ENCODE measurements at regions not wholly inside any gene's neighbourhood (a gene's known extent, or its start where the extent isn't known, plus 50 kb on each side); places are given as distances from the start of the nearest gene placed in this dataset.

DNA sequence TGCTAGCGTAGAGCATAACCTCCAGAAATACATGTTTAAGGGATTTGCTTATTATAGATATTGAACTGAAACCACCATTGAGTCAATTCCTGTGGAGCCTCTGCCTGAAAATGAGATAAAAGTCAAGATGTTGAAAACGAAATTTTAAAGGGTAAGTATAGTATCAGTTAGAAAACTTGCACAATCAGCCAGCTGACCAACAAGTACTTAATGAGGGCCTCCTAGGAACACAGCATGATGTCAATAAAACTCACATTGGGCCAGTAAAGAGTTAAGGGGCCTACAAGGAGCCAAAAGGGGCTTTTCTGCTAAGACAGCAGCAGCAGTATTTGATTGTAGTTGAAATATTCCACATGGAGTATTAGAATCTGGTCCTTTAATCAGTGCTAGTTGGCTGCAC lies 314.1 kb upstream of the PPARGC1A start:
- H3K4me1 ChIP-seq, result no peaks in the 10 kb centered on the region
- H3K27me3 ChIP-seq, result peaks cover 0 to 2% of the 10 kb centered on the region in 2 donors
- TF ChIP-seq, protein P1, sequence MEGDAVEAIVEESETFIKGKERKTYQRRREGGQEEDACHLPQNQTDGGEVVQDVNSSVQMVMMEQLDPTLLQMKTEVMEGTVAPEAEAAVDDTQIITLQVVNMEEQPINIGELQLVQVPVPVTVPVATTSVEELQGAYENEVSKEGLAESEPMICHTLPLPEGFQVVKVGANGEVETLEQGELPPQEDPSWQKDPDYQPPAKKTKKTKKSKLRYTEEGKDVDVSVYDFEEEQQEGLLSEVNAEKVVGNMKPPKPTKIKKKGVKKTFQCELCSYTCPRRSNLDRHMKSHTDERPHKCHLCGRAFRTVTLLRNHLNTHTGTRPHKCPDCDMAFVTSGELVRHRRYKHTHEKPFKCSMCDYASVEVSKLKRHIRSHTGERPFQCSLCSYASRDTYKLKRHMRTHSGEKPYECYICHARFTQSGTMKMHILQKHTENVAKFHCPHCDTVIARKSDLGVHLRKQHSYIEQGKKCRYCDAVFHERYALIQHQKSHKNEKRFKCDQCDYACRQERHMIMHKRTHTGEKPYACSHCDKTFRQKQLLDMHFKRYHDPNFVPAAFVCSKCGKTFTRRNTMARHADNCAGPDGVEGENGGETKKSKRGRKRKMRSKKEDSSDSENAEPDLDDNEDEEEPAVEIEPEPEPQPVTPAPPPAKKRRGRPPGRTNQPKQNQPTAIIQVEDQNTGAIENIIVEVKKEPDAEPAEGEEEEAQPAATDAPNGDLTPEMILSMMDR (IDR thresholded peaks at IDR 0.05), result no peak
- no peak for TF ChIP-seq POLR2A (IDR thresholded peaks at IDR 0.05)
- H3K4me3 ChIP-seq, result no peak overlapping the region
- DNase-seq, result no peak
- no peaks in the 10 kb centered on the region for H3K36me3 ChIP-seq (replicated peaks in 1 of 2; ENCODE audit: insufficient read depth in 1 of 2, low read depth in 2 of 2)
- no peaks in the 10 kb centered on the region for H3K9me3 ChIP-seq
- no peak for ATAC-seq
- 47 to 52% methylated on average over 2 of the region's 2 CpGs for WGBS, 2 donors
- no peak overlapping the region for H3K27ac ChIP-seq
- intact Hi-C loops (cut with DNase I), result no loop called here

DNA sequence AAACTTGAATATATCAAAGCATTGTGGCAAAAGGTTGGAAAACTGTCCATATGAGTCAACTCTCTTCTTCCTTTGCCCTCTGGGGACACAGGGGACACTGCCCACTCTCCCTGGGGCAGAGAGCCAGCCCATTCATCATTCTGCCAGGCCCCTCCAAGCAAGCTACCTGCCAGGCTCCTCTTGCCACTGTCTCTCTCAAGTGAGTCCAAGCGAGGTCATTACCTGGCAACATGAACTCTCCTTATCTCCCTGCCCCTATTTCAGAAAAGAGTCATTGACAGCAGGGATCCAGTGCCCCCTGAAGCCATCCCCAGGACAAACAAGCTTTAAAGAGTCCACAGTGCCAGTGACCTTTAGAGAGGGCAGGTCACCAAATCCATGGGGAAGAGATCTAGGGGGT lies 312.7 kb upstream of the PPARGC1A start:
- intact Hi-C loops (cut with DNase I), result no loop called here
- no peak for ATAC-seq
- H3K4me3 ChIP-seq, result no peak overlapping the region
- no peaks in the 10 kb centered on the region for H3K4me1 ChIP-seq
- WGBS, 2 donors, result 45 to 67% methylated on average over 1 of the region's 1 CpG
- TF ChIP-seq POLR2A (IDR thresholded peaks at IDR 0.05), result no peak
- TF ChIP-seq, protein P1 (IDR thresholded peaks at IDR 0.05), result no peak
- no peaks in the 10 kb centered on the region for H3K9me3 ChIP-seq
- H3K27me3 ChIP-seq, result no peaks in the 10 kb centered on the region
- no peak overlapping the region for H3K27ac ChIP-seq
- no peaks in the 10 kb centered on the region for H3K36me3 ChIP-seq (replicated peaks in 1 of 2; ENCODE audit: insufficient read depth in 1 of 2, low read depth in 2 of 2)
- DNase-seq, result no peak

DNA sequence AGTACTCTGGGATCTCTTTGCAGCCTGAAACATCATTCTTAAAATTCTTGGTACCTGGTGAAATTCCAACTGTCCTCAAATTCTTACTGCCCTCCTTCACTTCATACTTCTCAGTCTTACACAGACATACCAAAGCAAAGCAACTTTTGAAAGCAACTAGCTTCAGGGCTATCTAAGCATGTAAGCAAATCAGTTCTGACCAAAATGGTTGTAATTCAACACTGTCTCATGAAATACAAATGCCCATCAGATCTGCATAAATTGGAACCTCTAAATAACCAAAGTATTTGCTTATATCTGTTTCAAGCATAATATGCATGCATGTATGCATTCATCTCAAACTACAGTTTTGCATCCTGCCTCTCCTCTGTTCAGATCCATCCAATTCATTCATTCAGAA lies 308.1 kb upstream of the PPARGC1A start:
- Histone ChIP-seq H3K4me1 (no peaks in the 10 kb centered on the region), H3K9me3 (no peaks in the 10 kb centered on the region), H3K27ac (no peak overlapping the region), H3K27me3 (no peaks in the 10 kb centered on the region), H3K4me3 (no peak overlapping the region), H3K36me3 (replicated peaks in 1 of 2; ENCODE audit: insufficient read depth in 1 of 2, low read depth in 2 of 2) (no peaks in the 10 kb centered on the region)
- TF ChIP-seq POLR2A (IDR thresholded peaks at IDR 0.05), result no peak
- TF ChIP-seq, protein P1 (IDR thresholded peaks at IDR 0.05), result no peak
- intact Hi-C loops (cut with DNase I), result no loop called here
- DNase-seq (no peak), ATAC-seq (no peak)

DNA sequence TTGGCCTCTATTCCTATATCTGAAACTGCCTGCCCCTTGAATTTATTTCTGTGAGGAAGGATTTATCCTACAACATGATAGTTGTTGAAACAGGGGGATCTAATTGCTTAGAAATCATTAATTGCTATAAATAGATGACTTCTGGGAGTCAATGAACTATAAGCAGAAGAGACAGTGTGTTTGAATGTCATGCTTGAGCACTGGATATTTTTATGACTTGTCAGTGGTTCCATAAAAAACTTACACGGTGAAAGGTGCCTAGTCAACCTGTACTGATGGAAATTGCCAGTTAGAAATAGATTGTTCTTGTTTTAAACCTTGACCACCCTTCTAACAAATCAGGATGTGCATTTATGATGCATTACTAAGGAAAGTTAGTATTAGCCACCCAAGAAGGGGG lies 306.9 kb upstream of the PPARGC1A start:
- Histone ChIP-seq H3K27me3 (no peaks in the 10 kb centered on the region), H3K36me3 (replicated peaks in 1 of 2; ENCODE audit: insufficient read depth in 1 of 2, low read depth in 2 of 2) (no peaks in the 10 kb centered on the region), H3K9me3 (no peaks in the 10 kb centered on the region), H3K27ac (no peak overlapping the region), H3K4me3 (no peak overlapping the region), H3K4me1 (no peaks in the 10 kb centered on the region)
- DNase-seq (no peak), ATAC-seq (no peak)
- intact Hi-C loops (cut with DNase I), result no loop called here
- TF ChIP-seq POLR2A (IDR thresholded peaks at IDR 0.05), result no peak
- TF ChIP-seq, protein P1 (IDR thresholded peaks at IDR 0.05), result no peak
- 37 to 38% methylated on average over 1 of the region's 1 CpG for WGBS, 2 donors

DNA sequence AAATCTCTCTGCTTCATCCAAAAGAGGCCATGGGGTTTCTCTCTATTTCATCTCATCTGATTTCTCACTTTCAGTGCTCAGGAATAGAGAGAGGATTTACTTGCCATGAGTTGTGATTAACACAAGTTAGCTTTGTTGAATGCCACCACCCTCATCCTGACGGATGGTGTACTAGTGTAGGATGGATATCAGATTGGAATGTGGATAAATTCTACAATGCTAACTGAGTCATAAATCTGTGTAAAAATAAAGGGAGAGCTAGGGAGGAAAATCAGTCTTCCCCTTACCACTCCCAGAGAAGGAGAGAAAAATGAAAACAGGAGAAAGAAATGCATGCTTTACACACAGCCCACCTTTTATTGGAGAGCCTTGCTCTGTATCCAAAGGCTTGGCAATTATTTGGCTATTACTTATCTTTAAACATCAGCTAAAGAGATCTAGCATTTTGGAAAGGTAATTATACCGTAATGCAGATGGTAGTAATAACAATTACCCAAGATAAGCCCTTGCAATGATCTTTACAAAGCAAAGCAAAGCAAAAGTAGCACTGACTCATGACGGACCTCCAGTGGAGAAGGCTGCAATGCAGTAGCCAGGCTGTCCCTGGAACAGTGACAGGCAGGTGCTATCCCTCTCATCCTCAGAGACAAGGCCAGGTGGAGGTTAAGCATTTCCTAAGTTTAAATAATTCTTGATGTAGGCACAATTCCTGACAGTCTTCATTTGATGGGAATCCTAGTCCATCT lies 306.3 kb upstream of the PPARGC1A start:
- intact Hi-C loops (cut with DNase I), result no loop called here

More for the DNA sequence above, 306.3 kb upstream of the PPARGC1A start:
- H3K4me1 ChIP-seq, result no peaks in the 10 kb centered on the region
- whole genome bisulfite sequencing, 2 donors, result 43 to 50% methylated on average over 3 of the region's 3 CpGs
- no peak for TF ChIP-seq POLR2A (IDR thresholded peaks at IDR 0.05)
- TF ChIP-seq, protein P1 (IDR thresholded peaks at IDR 0.05), result no peak
- DNase-seq (no peak), ATAC-seq (no peak)
- no peaks in the 10 kb centered on the region for H3K9me3 ChIP-seq
- no peak overlapping the region for H3K4me3 ChIP-seq
- H3K36me3 ChIP-seq (replicated peaks in 1 of 2; ENCODE audit: insufficient read depth in 1 of 2, low read depth in 2 of 2), result no peaks in the 10 kb centered on the region
- no peaks in the 10 kb centered on the region for H3K27me3 ChIP-seq
- no peak overlapping the region for H3K27ac ChIP-seq
